ENCODE measurements at regions not wholly inside any gene's neighbourhood (a gene's known extent, or its start where the extent isn't known, plus 50 kb on each side); places are given as distances from the start of the nearest gene placed in this dataset.

DNA sequence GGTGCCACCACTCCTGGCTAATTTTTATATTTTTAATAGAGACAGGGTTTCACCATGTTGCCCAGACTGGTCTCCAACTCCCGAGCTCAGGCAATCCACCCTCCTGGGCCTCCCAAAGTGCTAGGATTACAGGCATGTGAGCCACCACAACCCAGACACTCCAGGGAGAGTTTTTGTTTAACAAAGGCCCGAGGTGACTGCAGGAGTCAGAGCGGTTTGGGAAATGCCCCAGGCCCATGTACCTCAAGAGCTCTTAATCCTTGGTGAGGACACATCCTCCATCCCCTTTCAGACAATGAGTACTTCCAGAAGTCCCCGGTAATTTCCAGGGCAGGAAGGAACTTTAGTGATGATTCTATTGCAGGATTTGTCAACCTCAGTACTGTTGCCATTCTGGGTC is 176.0 kb downstream of the ESRRB start:
- no peaks in the 10 kb centered on the region for H3K27me3 ChIP-seq (ENCODE audit: control insufficient read depth, insufficient read depth, low read length)
- no peak overlapping the region for H3K4me3 ChIP-seq (ENCODE audit: insufficient read depth, low read depth, low read length)
- peak; percentile 49 for DNase-seq
- H3K36me3 ChIP-seq (replicated peaks; ENCODE audit: control insufficient read depth, insufficient read depth, low read length) = no peaks in the 10 kb centered on the region

DNA sequence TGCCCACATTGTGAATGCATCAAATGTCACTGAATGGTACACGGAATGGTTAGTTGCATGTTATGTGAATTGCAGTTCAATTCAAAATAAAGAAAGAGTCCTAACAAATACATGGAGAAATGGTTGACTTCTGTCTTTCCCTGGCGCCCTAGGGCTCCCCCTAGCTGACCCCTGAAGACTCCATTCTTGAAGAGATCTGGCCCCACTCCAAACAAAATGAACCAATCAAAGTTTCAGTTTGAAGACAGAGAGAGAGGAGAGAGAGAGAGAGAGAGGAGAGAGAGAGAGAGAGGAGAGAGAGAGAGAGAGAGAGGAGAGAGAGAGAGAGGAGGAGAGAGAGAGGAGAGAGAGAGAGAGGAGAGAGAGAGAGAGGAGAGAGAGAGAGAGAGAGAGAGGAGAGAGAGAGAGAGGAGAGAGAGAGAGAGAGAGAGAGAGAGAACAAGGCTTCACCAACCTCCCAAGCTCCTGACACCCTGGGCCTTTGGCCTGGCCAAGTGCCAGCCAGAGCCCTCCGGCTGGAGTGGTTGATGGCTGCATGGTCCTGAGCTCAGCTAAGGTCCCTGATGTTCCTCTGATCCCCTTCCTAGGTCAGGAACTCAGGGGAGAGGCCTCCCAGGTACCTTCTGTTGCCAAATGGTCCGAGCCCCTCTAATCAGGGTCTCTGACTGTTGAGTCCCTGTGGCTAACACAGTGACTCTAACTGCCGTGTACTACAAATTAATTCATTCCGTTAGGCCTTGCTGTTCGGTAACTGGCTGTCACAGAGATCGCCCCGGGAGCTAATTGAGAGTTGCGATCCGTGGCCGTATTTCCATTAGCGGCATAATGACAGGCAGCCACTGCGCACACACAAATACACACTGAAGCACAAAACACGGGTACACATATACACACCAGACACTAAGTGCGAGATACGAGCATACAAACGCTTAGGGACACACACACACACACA is 188.8 kb downstream of the ESRRB start:
- Histone ChIP-seq H3K27me3 (ENCODE audit: control insufficient read depth, insufficient read depth, low read length) (no peaks in the 10 kb centered on the region), H3K4me3 (ENCODE audit: insufficient read depth, low read depth, low read length) (no peak overlapping the region), H3K36me3 (replicated peaks; ENCODE audit: control insufficient read depth, insufficient read depth, low read length) (no peaks in the 10 kb centered on the region)
- DNase-seq = peak; percentile 71

GRCh38 chr14:76566439-76566838 is 190.5 kb downstream of the ESRRB start:
- H3K4me3 ChIP-seq (ENCODE audit: insufficient read depth, low read depth, low read length) = no peak overlapping the region
- no peak for DNase-seq
- H3K27me3 ChIP-seq (ENCODE audit: control insufficient read depth, insufficient read depth, low read length) = no peaks in the 10 kb centered on the region
- H3K36me3 ChIP-seq (replicated peaks; ENCODE audit: control insufficient read depth, insufficient read depth, low read length) = no peaks in the 10 kb centered on the region

- Histone ChIP-seq H3K27me3 (ENCODE audit: control insufficient read depth, insufficient read depth, low read length) (no peaks in the 10 kb centered on the region), H3K36me3 (replicated peaks; ENCODE audit: control insufficient read depth, insufficient read depth, low read length) (no peaks in the 10 kb centered on the region), H3K4me3 (ENCODE audit: insufficient read depth, low read depth, low read length) (no peak overlapping the region)
- DNase-seq = no peak
Measured at GRCh38 chr14:76574416-76575095, 186.7 kb upstream of the VASH1 start.

- no peak for DNase-seq
- Histone ChIP-seq H3K36me3 (replicated peaks; ENCODE audit: control insufficient read depth, insufficient read depth, low read length) (no peaks in the 10 kb centered on the region), H3K27me3 (ENCODE audit: control insufficient read depth, insufficient read depth, low read length) (no peaks in the 10 kb centered on the region), H3K4me3 (ENCODE audit: insufficient read depth, low read depth, low read length) (no peak overlapping the region)
Measured at GRCh38 chr14:76575108-76575507, 186.2 kb upstream of the VASH1 start.

- no peaks in the 10 kb centered on the region for H3K27me3 ChIP-seq (ENCODE audit: control insufficient read depth, insufficient read depth, low read length)
- no peak for DNase-seq
- no peaks in the 10 kb centered on the region for H3K36me3 ChIP-seq (replicated peaks; ENCODE audit: control insufficient read depth, insufficient read depth, low read length)
- H3K4me3 ChIP-seq (ENCODE audit: insufficient read depth, low read depth, low read length) = no peak overlapping the region
Measured at GRCh38 chr14:76576047-76576741, 185.1 kb upstream of the VASH1 start.

DNA sequence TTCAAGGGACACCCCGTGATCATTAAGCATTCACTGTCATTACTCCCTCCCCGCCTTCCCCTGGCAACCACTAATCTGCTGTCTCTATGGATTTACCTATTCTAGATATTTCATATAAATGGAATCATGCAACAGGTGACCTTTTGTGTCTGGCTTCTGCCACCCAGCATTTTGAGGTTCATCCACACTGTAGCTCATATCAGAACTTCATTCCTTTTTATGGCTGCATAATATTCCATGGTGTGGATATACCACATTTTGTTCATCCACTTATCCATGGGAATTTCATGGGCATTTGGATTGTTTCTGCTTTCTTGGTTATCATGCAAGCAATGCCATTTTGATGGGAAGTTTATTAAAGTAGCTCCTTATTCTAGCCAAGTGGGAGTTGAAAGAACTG is 184.2 kb upstream of the VASH1 start:
- no peak for DNase-seq
- H3K27me3 ChIP-seq (ENCODE audit: control insufficient read depth, insufficient read depth, low read length) = no peaks in the 10 kb centered on the region
- no peaks in the 10 kb centered on the region for H3K36me3 ChIP-seq (replicated peaks; ENCODE audit: control insufficient read depth, insufficient read depth, low read length)
- no peak overlapping the region for H3K4me3 ChIP-seq (ENCODE audit: insufficient read depth, low read depth, low read length)

DNA sequence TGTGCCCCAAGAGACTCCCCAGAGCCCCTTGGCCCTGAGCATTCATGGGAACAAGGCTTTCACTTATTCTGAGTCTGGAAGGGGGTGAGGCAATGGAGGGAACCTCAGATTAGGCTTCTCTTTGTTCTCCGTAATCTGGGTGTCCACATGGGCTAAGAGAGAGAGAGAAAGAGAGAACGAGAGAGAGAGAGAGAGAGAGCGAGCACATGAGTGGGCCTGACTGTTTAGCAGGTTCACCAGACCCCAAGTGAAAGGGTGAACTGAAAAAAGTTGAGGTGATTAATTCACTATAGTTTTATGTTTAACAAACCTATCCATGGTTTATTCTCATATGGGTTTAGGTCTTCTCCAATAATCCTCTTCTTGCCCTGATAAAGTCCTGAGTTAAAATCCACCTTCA is 183.4 kb upstream of the VASH1 start:
- no peak overlapping the region for H3K4me3 ChIP-seq (ENCODE audit: insufficient read depth, low read depth, low read length)
- DNase-seq = no peak
- no peaks in the 10 kb centered on the region for H3K27me3 ChIP-seq (ENCODE audit: control insufficient read depth, insufficient read depth, low read length)
- H3K36me3 ChIP-seq (replicated peaks; ENCODE audit: control insufficient read depth, insufficient read depth, low read length) = no peaks in the 10 kb centered on the region

GRCh38 chr14:76580399-76580798 is 180.9 kb upstream of the VASH1 start:
- no peak for DNase-seq
- no peaks in the 10 kb centered on the region for H3K36me3 ChIP-seq (replicated peaks; ENCODE audit: control insufficient read depth, insufficient read depth, low read length)
- H3K27me3 ChIP-seq (ENCODE audit: control insufficient read depth, insufficient read depth, low read length) = no peaks in the 10 kb centered on the region
- H3K4me3 ChIP-seq (ENCODE audit: insufficient read depth, low read depth, low read length) = no peak overlapping the region

- Histone ChIP-seq H3K36me3 (replicated peaks; ENCODE audit: control insufficient read depth, insufficient read depth, low read length) (no peaks in the 10 kb centered on the region), H3K27me3 (ENCODE audit: control insufficient read depth, insufficient read depth, low read length) (no peaks in the 10 kb centered on the region)
- DNase-seq = no peak
Measured at GRCh38 chr14:76580967-76581366, 180.3 kb upstream of the VASH1 start.

GRCh38 chr14:76581592-76581991 is 179.7 kb upstream of the VASH1 start:
- Histone ChIP-seq H3K27me3 (ENCODE audit: control insufficient read depth, insufficient read depth, low read length) (no peaks in the 10 kb centered on the region), H3K36me3 (replicated peaks; ENCODE audit: control insufficient read depth, insufficient read depth, low read length) (no peaks in the 10 kb centered on the region), H3K4me3 (ENCODE audit: insufficient read depth, low read depth, low read length) (no peak overlapping the region)
- no peak for DNase-seq

More at GRCh38 chr14:76580967-76581366, 180.3 kb upstream of the VASH1 start:
- no peak overlapping the region for H3K4me3 ChIP-seq (ENCODE audit: insufficient read depth, low read depth, low read length)

DNA sequence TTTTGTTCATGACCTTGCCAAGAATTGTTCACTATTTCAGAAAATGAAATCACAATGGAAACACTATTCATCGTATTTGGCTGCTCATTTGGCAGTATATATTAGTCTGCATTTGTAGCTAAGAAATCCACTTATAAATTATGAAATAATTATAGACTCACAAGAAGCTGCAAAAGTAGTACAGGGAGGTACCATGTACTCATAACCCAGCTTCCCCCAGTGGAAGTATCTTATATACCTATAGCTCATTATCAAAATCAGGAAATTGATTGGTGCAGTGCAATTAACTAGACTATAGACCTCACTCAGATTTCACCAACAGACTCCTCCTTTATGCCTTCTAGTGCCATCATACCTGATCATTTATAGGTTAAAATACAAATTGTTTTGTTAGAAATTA is 178.8 kb upstream of the VASH1 start:
- no peak overlapping the region for H3K4me3 ChIP-seq (ENCODE audit: insufficient read depth, low read depth, low read length)
- no peaks in the 10 kb centered on the region for H3K27me3 ChIP-seq (ENCODE audit: control insufficient read depth, insufficient read depth, low read length)
- no peak for DNase-seq
- H3K36me3 ChIP-seq (replicated peaks; ENCODE audit: control insufficient read depth, insufficient read depth, low read length) = no peaks in the 10 kb centered on the region

GRCh38 chr14:76583174-76583573 is 178.1 kb upstream of the VASH1 start:
- Histone ChIP-seq H3K27me3 (ENCODE audit: control insufficient read depth, insufficient read depth, low read length) (no peaks in the 10 kb centered on the region), H3K4me3 (ENCODE audit: insufficient read depth, low read depth, low read length) (no peak overlapping the region), H3K36me3 (replicated peaks; ENCODE audit: control insufficient read depth, insufficient read depth, low read length) (no peaks in the 10 kb centered on the region)
- DNase-seq = no peak

GRCh38 chr14:76583805-76584204 is 177.5 kb upstream of the VASH1 start:
- H3K36me3 ChIP-seq (replicated peaks; ENCODE audit: control insufficient read depth, insufficient read depth, low read length) = no peaks in the 10 kb centered on the region
- no peak overlapping the region for H3K4me3 ChIP-seq (ENCODE audit: insufficient read depth, low read depth, low read length)
- DNase-seq = no peak
- H3K27me3 ChIP-seq (ENCODE audit: control insufficient read depth, insufficient read depth, low read length) = no peaks in the 10 kb centered on the region

DNA sequence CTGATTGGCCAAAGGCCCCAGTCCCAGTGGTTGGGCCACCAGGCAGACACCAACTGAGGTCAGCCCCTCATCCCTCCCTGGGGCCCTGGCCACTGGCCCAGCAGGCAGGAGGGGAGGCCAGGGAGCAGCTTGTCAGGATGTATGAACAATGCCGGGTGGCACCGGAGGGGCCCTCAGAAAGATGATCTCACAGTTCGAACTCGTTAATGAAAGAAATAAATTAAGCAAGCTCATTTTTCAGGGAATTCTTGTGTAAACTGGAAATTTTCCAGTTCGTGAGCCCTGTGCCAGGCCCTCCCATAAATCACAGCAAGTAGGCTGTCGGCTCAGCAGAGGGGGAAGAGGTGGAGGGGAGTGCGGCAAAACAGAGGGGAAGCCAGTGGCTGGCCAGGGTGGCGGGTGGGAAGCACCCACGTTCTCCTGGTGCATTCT is 177.0 kb upstream of the VASH1 start:
- no peaks in the 10 kb centered on the region for H3K36me3 ChIP-seq (replicated peaks; ENCODE audit: control insufficient read depth, insufficient read depth, low read length)
- H3K4me3 ChIP-seq (ENCODE audit: insufficient read depth, low read depth, low read length) = no peak overlapping the region
- no peak for DNase-seq
- H3K27me3 ChIP-seq (ENCODE audit: control insufficient read depth, insufficient read depth, low read length) = no peaks in the 10 kb centered on the region
